Nephron progenitor cell (in vitro differentiated cells): ENCODE measurements at regions not wholly inside any gene's neighbourhood (a gene's known extent, or its start where the extent isn't known, plus 50 kb on each side); places are given as distances from the start of the nearest gene placed in this dataset.

ENCODE experiments used
- DNase-seq: peaks from one replicate; pipeline ENCODE4 v3.0.0; 2021
- H3K27ac Mint-ChIP-seq: 2 replicates; pipeline ENCODE4 v1.8.0; 2021; ENCODE audit warnings: mild to moderate bottlenecking, moderate library complexity, mixed read lengths
- H3K27me3 Mint-ChIP-seq: 2 replicates; pipeline ENCODE4 v1.8.0; 2021; ENCODE audit warnings: mild to moderate bottlenecking, low read depth, mixed read lengths; ENCODE audit not compliant: poor library complexity
- H3K36me3 Mint-ChIP-seq: 2 replicates; pipeline ENCODE4 v1.8.0; 2021; ENCODE audit warnings: low read depth, mixed read lengths
- H3K4me1 Mint-ChIP-seq: 2 replicates; pipeline ENCODE4 v1.8.0; 2021; ENCODE audit warnings: mixed read lengths
- H3K4me3 Mint-ChIP-seq: 2 replicates; pipeline ENCODE4 v1.8.0; 2021; ENCODE audit warnings: mild to moderate bottlenecking, moderate library complexity, mixed read lengths
- H3K9me3 Mint-ChIP-seq: 2 replicates; pipeline ENCODE4 v1.8.0; 2021; ENCODE audit warnings: mild to moderate bottlenecking, moderate library complexity, mixed read lengths
- CTCF ChIP-seq: fragments of 200-600 bp; sonication (generic); IDR thresholded peaks from 2 replicates; pipeline ENCODE4 v1.5.0; 2021; ENCODE audit warnings: antibody characterized with exemption

- Mint-ChIP-seq H3K27me3 (peaks cover 6% of the 10 kb centered on the region), H3K27ac (no peak overlapping the region), H3K4me1 (peaks cover 13% of the 10 kb centered on the region), H3K36me3 (peaks cover 74% of the 10 kb centered on the region), H3K4me3 (no peak overlapping the region), H3K9me3 (peaks cover 5% of the 10 kb centered on the region)
- DNase-seq, result no peak
- no peak for TF ChIP-seq CTCF
These were observed 109.9 kb upstream of the TIAM2 start for GRCh38 chr6:154885214-154885613.

GRCh38 chr6:154886016-154886415 lies 109.1 kb upstream of the TIAM2 start:
- Mint-ChIP-seq H3K4me3 (no peak overlapping the region), H3K27me3 (peaks cover 6% of the 10 kb centered on the region), H3K27ac (no peak overlapping the region), H3K36me3 (peaks cover 74% of the 10 kb centered on the region), H3K4me1 (peaks cover 17% of the 10 kb centered on the region), H3K9me3 (peaks cover 5% of the 10 kb centered on the region)
- TF ChIP-seq CTCF, result no peak
- DNase-seq, result no peak

- no peak for DNase-seq
- no peak for TF ChIP-seq CTCF
- Mint-ChIP-seq H3K27me3 (peaks cover 6% of the 10 kb centered on the region), H3K27ac (no peak overlapping the region), H3K4me1 (peaks cover 17% of the 10 kb centered on the region), H3K4me3 (no peak overlapping the region), H3K9me3 (peaks cover 5% of the 10 kb centered on the region), H3K36me3 (peaks cover 74% of the 10 kb centered on the region)
These were observed 108.6 kb upstream of the TIAM2 start for GRCh38 chr6:154886471-154886870.

- peaks cover 73% of the 10 kb centered on the region for H3K36me3 Mint-ChIP-seq
These were observed 108.1 kb upstream of the TIAM2 start for GRCh38 chr6:154887051-154887450.

GRCh38 chr6:154888421-154889295 lies 106.5 kb upstream of the TIAM2 start:
- TF ChIP-seq CTCF, result no peak
- no peak overlapping the region for H3K27ac Mint-ChIP-seq
- peaks cover 60% of the 10 kb centered on the region for H3K36me3 Mint-ChIP-seq
- no peak overlapping the region for H3K4me3 Mint-ChIP-seq
- peaks cover 17% of the 10 kb centered on the region for H3K4me1 Mint-ChIP-seq
- no peaks in the 10 kb centered on the region for H3K9me3 Mint-ChIP-seq
- peaks cover 6% of the 10 kb centered on the region for H3K27me3 Mint-ChIP-seq
- DNase-seq, result no peak

More at GRCh38 chr6:154887051-154887450, 108.1 kb upstream of the TIAM2 start:
- H3K27me3 Mint-ChIP-seq, result peaks cover 6% of the 10 kb centered on the region
- peaks cover 5% of the 10 kb centered on the region for H3K9me3 Mint-ChIP-seq
- H3K4me1 Mint-ChIP-seq, result peaks cover 17% of the 10 kb centered on the region
- no peak overlapping the region for H3K27ac Mint-ChIP-seq
- TF ChIP-seq CTCF, result no peak
- no peak for DNase-seq
- H3K4me3 Mint-ChIP-seq, result no peak overlapping the region

- Mint-ChIP-seq H3K27ac (peak overlapping the region; percentile 78), H3K36me3 (peaks cover 44% of the 10 kb centered on the region), H3K9me3 (no peaks in the 10 kb centered on the region), H3K27me3 (peaks cover 2% of the 10 kb centered on the region), H3K4me3 (no peak overlapping the region), H3K4me1 (peaks cover 17% of the 10 kb centered on the region)
- no peak for DNase-seq
- TF ChIP-seq CTCF, result no peak
These were observed 104.2 kb upstream of the TIAM2 start for GRCh38 chr6:154890874-154891273.
